ENCODE measurements at regions not wholly inside any gene's neighbourhood (a gene's known extent, or its start where the extent isn't known, plus 50 kb on each side); places are given as distances from the start of the nearest gene placed in this dataset.
"Not testable (repeated sequence)": the region's sequence is repeated elsewhere in the genome, so short reads cannot be mapped to it uniquely, and the experiment has no call there.

GRCh38 chr2:2662847-2663356 is 331.8 kb upstream of the MYT1L start:
- DNase-seq (ENCODE audit: low read depth), result no peak

GRCh38 chr2:2662037-2662846 is 331.2 kb upstream of the MYT1L start:
- DNase-seq (ENCODE audit: low read depth), result no peak

GRCh38 chr2:2660789-2661355 is 329.8 kb upstream of the MYT1L start:
- DNase-seq (ENCODE audit: low read depth), result no peak

- DNase-seq (ENCODE audit: low read depth), result no peak
Measured at GRCh38 chr2:2657121-2657962, 326.3 kb upstream of the MYT1L start.

DNA sequence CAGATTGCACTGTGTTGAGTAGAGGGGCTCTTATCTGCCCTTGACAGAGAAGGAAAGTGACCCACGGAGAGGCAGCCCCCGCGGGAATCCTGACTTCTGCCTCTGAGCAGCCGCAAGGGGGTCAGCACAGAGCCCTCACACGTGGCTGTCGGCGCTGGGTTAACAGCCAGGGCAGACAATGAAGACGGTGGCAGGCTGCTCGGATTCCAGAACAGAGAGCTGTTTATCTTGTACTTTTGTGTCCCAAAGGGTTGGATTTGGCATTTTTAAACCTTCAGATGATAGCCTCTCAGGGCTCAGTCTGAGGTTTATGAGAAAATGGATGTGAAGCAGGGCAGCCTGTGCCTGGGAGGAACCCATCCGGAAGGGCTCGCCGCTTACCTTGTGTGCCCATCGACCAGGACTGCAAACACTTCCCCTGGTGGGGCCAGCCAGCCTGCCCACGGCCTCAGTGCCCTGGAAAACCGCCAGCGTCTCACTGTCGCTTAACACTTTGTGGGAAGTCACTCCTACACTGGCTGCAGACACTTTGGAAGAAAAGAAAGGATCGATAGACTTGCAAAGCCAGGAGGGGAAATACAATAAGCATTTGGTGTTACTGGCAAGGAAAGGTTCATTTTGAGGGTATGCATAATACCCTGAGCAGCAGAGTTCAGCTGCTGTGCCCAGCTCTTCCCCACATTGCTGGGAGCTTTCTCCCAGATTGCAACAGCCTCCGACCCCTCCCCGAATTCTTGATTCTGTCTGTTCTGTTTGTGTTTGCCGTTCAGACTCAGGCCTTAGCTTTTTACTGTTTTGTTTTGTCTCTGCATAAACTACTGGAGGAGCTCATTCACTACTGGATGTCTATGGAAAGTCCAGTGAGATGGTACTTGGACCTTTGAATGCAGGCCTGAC is 325.3 kb upstream of the MYT1L start:
- DNase-seq (ENCODE audit: low read depth), result no peak

GRCh38 chr2:2655453-2656114 is 324.5 kb upstream of the MYT1L start:
- no peak for DNase-seq (ENCODE audit: low read depth)

- no peak for DNase-seq (ENCODE audit: low read depth)
Measured at GRCh38 chr2:2653231-2653630, 322.2 kb upstream of the MYT1L start.

DNA sequence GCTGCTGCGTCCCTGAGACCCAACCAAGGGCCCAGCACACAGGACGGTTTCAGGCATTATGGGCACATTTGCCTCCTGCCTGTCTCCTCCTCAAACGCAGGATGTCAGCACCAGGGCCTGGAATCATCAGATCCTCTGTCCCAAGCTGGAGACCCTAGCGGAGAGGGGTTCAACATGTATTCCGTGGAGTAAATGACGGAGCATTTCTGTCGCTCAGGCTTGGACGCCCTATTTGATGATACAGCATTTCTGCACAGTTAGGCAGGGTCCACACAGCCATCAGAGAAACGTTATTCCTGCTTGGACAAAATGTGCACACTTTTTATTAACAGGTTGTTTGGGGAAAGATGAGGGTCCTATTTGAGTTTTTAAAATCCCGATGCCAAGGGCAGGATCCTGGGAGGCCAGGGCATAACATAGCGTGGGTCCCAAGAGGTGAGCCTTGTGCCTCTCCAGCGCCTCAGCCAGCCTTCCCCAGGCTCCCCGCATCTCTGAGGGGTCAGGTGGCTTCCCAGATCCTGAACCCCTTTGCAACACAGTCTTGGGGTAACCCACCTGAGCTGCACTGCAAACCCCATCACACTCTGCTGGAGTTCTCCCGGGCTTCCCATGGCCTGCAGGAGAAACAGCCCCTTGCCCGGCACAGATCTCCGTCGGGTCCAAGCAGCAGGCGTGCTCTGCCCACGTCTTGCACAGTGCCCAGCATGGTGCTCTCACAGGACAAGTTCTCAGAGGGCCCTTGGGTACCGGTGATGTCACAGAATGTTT is 319.7 kb upstream of the MYT1L start:
- DNase-seq (ENCODE audit: low read depth), result no peak

DNA sequence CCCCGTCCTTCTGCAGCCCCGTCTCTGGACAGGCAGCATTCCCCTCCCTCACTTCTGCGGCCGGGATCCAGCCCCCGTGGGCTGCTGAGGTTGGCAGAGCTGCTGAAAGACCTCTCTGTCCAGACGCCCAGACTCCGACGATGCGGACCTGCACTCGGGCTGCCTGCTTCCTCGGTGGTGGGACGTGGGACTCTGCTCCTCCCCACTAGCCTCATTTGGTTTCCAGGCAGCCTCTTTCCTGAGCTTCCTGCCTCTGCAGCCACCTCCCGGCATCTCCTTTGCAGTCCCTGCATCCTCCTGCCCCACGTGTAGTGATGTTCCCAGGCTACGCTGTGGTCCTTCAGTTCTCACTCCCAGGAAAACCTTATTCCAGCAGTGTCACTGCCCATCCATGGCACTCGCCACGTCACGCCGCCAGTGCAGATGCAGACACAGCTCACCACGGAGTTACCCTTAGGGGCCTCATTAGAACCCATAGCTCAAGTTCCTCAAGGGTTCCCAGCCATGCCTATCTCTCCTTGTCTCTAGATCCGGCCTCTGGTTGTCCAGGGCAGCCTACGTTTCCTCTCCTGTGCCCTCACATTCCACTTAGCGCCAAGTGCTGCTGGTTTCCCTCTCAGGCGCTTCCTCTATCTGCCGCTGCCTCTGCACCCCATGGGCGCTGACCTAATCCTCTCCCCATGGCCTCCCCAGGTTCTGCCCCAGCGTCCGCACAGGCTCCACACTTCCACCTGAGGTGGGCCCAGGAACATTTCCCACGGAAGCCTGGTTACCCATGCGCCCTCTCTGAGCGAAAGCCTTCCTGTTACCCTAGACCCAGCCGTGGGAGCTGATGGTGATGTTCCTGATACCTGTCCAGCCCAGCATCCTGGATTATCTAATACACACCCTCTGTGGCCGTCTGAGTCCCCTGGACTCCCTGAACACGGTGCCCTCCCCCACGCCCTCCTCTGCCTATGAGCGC is 318.3 kb upstream of the MYT1L start:
- DNase-seq (ENCODE audit: low read depth), result no peak

- DNase-seq (ENCODE audit: low read depth), result no peak
Measured at GRCh38 chr2:2648094-2648493, 317.0 kb upstream of the MYT1L start.

- DNase-seq (ENCODE audit: low read depth), result no peak
Measured at GRCh38 chr2:2647141-2647541, 316.1 kb upstream of the MYT1L start.

GRCh38 chr2:2646433-2647051 is 315.5 kb upstream of the MYT1L start:
- DNase-seq (ENCODE audit: low read depth), result no peak

- DNase-seq (ENCODE audit: low read depth), result no peak
Measured at GRCh38 chr2:2645162-2645855, 314.2 kb upstream of the MYT1L start.

GRCh38 chr2:2644751-2645150 is 313.7 kb upstream of the MYT1L start:
- DNase-seq (ENCODE audit: low read depth), result not testable (repeated sequence)

DNA sequence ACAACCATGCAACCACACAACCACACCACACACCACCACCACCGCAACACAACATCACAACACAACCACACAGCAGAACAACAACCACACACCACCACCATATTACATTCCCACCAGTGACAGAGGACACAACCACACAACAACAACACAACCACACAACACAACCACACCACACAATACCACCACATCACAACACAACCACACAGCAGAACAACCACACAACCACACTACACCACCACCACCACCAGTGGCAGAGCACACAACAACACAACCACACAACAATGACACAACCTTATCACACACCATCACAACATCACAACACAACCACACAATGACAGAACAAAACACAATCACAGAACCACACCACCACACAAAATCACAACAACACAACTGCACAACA is 313.0 kb upstream of the MYT1L start:
- DNase-seq (ENCODE audit: low read depth), result no peak

DNA sequence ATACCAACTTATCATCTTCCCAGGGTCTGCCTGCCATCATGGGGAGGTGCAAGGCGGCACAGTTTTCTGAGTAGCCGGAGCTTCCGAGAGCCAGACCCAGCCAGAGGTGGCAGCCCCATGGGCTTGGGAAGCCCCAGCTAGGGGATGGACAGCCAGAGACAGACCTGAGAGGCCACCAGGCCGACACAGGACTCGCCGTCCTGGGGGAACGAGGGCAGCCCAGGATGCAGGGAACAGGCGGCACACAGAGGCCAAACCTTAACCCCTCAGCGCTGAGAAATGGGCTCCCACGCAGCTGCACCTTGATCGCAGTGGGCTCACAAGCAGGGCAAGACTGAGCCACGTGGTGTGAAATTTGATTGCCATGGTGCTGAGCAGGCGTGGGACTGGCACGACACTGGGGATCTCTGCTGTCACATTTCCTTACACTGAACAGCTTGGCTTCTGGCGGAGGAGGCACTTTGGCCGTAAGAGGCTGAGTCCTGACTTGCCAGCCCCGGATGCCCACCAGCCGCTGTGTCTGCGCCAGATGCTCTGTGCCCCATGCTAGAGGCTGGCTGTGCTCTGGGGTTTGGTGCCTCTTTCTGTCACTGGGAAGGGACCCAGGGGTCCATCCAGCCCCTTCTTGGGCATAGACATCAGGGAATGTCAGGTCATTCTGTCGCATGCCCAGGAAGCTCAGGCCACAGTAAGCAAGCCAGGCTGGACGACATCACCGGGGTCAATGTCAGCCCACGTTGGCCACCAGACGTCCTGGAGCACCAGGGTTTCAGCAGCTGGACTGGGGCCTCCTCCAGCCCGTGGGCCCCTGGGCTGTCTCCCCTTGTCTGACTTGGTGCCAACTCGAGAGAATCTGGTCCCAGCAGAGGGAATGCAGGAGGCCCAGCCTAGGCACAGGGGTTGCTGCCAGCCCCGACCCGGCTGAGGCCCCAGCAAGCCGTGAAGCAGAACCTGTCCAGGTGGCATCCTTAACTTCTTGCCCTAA is 312.1 kb upstream of the MYT1L start:
- DNase-seq (ENCODE audit: low read depth), result no peak
